ENCODE measurements at regions not wholly inside any gene's neighbourhood (a gene's known extent, or its start where the extent isn't known, plus 50 kb on each side); places are given as distances from the start of the nearest gene placed in this dataset.

DNA sequence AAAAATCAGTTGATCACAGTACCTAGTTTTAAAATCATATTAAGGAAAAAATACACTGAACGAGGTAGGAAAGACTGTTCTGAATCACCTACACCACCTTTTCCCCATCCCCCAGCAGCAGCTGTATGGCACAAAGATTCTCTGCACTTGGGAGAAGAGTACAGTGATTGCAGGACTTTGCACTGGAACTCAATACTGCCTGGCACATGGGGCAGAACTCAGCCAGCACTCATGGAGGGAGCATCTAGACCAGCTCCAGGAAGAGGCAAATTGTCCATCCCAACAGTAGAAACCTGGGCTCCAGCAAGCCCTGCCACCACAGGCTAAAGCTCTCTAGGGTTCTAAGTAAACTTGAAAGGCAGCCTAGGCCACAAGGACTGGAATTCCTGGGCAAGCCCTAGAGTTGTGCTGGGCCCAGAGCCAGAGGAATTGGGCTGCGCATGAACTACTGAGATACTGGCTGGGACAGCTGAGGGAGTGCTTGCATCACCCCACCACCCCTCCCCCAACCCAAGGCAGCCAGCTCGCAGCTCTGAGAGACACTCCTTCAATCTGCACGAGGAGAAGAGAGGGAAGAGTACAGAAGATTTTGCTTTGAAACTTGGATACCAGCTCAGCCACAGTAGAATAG, 654.4 kb upstream of the CDH6 start:
- TF ChIP-seq POLR2A (IDR thresholded peaks at IDR 0.05), result no peak
- TF ChIP-seq CTCF (IDR thresholded peaks at IDR 0.05), result no peak
